OCI-LY7 (cell line): ENCODE measurements at regions not wholly inside any gene's neighbourhood (a gene's known extent, or its start where the extent isn't known, plus 50 kb on each side); places are given as distances from the start of the nearest gene placed in this dataset.

Experiments used
- BruUV-seq: library from RNA; stranded (reverse); fragments of 400-500 nt; replicated peaks from 2 replicates; lab custom pipeline; 2021; lab: Mats Ljungman, UMichigan
- CTCF ChIA-PET: fragments of 300-600 bp; sonication (Branson Sonifier 250); formaldehyde crosslinking; loops from one replicate; lab custom pipeline; 2022; ENCODE audit warnings: antibody characterized with exemption; ENCODE audit not compliant: unreplicated experiment; lab: Charles Lee
- POLR2A ChIA-PET: fragments of 300-600 bp; sonication (Branson Sonifier 250); formaldehyde crosslinking; loops from one replicate; lab custom pipeline; 2022; ENCODE audit warnings: antibody characterized with exemption; lab: Charles Lee
- DNase-seq: peaks from one replicate; pipeline ENCODE4 v3.0.0-alpha.2; 2015; ENCODE audit warnings: low spot score
- H2AFZ ChIP-seq: fragments of 200-600 bp; sonication (generic), shearing (Covaris generic); 2 replicates; pipeline ENCODE4 v1.6.1; 2014; ENCODE audit warnings: mild to moderate bottlenecking, antibody characterized with exemption, low read length, moderate library complexity
- H3K27ac ChIP-seq: fragments of 200-600 bp; sonication (generic); 2 replicates; pipeline ENCODE4 v1.5.1; 2014; ENCODE audit warnings: mixed run types, low read depth, mild to moderate bottlenecking, moderate library complexity, low read length, inconsistent platforms; ENCODE audit not compliant: poor library complexity, severe bottlenecking
- H3K36me3 ChIP-seq: fragments of 200-600 bp; sonication (generic); 2 replicates; pipeline ENCODE4 v1.6.1; 2014; ENCODE audit warnings: mild to moderate bottlenecking, antibody characterized with exemption, low read length, moderate library complexity, mixed read lengths; ENCODE audit not compliant: insufficient read depth
- H3K4me1 ChIP-seq: fragments of 200-600 bp; sonication (generic); 2 replicates; pipeline ENCODE4 v1.5.1; 2014; ENCODE audit warnings: mild to moderate bottlenecking, low read length; ENCODE audit not compliant: insufficient read depth, poor library complexity, severe bottlenecking
- H3K4me2 ChIP-seq: fragments of 200-600 bp; sonication (generic); 2 replicates; pipeline ENCODE4 v1.6.1; 2014; ENCODE audit warnings: mild to moderate bottlenecking, low read length
- H3K4me3 ChIP-seq: fragments of 200-600 bp; sonication (generic); 2 replicates; pipeline ENCODE4 v1.5.1; 2014; ENCODE audit warnings: mild to moderate bottlenecking, low read depth, low read length; ENCODE audit not compliant: poor library complexity, severe bottlenecking
- H3K79me2 ChIP-seq: fragments of 200-600 bp; sonication (generic); 2 replicates; pipeline ENCODE4 v1.6.1; 2016; ENCODE audit warnings: low read depth, mild to moderate bottlenecking, low read length, moderate library complexity, mixed read lengths; ENCODE audit not compliant: insufficient read depth
- H3K9me2 ChIP-seq: fragments of 200-600 bp; sonication (generic); 2 replicates; pipeline ENCODE4 v1.6.1; 2016; ENCODE audit warnings: mild to moderate bottlenecking, low read length, mixed read lengths; ENCODE audit not compliant: insufficient read depth
- H3K9me3 ChIP-seq: fragments of 200-600 bp; sonication (generic); 2 replicates; pipeline ENCODE4 v1.6.1; 2014; ENCODE audit warnings: mild to moderate bottlenecking, mixed run types, low read length, mixed read lengths
- H4K20me1 ChIP-seq: fragments of 200-600 bp; sonication (generic); 2 replicates; pipeline ENCODE4 v1.6.1; 2014; ENCODE audit warnings: mild to moderate bottlenecking, antibody characterized with exemption, low read length, moderate library complexity, mixed read lengths; ENCODE audit not compliant: insufficient read depth
- CTCF ChIP-seq: fragments of 200-600 bp; sonication (generic); conservative IDR thresholded peaks from 2 replicates; pipeline ENCODE4 v1.5.1; 2014; ENCODE audit warnings: mild to moderate bottlenecking, antibody characterized with exemption, low read length, moderate library complexity, mixed read lengths
- EZH2phosphoT487 ChIP-seq: fragments of 200-600 bp; sonication (generic); IDR thresholded peaks from 2 replicates; pipeline ENCODE4 v1.6.1; 2018; ENCODE audit warnings: low read depth, borderline replicate concordance, mild to moderate bottlenecking, mixed run types, antibody characterized with exemption, low read length, moderate library complexity, mixed read lengths
- intact Hi-C: fragments of 100-400 bp; cut with micrococcal nuclease; formaldehyde crosslinking; loops from one replicate; pipeline ENCODE4 v1.10.0; 2022; ENCODE audit not compliant: unreplicated experiment

GRCh38 chr16:27685807-27686206 lies 135.9 kb downstream of the KATNIP start:
- Histone ChIP-seq H3K4me1 (no peaks in the 10 kb centered on the region), H4K20me1 (no peaks in the 10 kb centered on the region), H3K36me3 (no peaks in the 10 kb centered on the region), H3K4me2 (no peak overlapping the region), H3K9me3 (no peaks in the 10 kb centered on the region), H2AFZ (no peak overlapping the region), H3K4me3 (no peak overlapping the region), H3K9me2 (no peaks in the 10 kb centered on the region), H3K27ac (no peak overlapping the region), H3K79me2 (no peaks in the 10 kb centered on the region)
- ChIA-PET CTCF (no interaction called here), POLR2A (interaction anchor here (0.5 kb wide), 1 partner anchor 382 kb away, joined by 3 read pairs; no protein-coding TSS in a partner anchor)
- intact Hi-C loops: no loop called here
- no TSS peak for BruUV-seq
- no peak for DNase-seq
- TF ChIP-seq EZH2phosphoT487 (no peak), CTCF (no peak)

- POLR2A ChIA-PET: interaction anchor here (1.0 kb wide), 1 partner anchor 137 kb away, joined by 3 read pairs; the partner anchor contains the start of genes GTF3C1 and KATNIP
Measured at GRCh38 chr16:27686926-27687325, 137.0 kb downstream of the KATNIP start.

More at GRCh38 chr16:27686926-27687325, 137.0 kb downstream of the KATNIP start:
- H3K36me3 ChIP-seq: no peaks in the 10 kb centered on the region
- no TSS peak for BruUV-seq
- CTCF ChIA-PET: no interaction called here
- no peaks in the 10 kb centered on the region for H3K9me3 ChIP-seq
- H4K20me1 ChIP-seq: no peaks in the 10 kb centered on the region
- H3K9me2 ChIP-seq: no peaks in the 10 kb centered on the region
- TF ChIP-seq CTCF (no peak), EZH2phosphoT487 (no peak)
- DNase-seq: no peak
- H3K79me2 ChIP-seq: no peaks in the 10 kb centered on the region
- no peak overlapping the region for H3K4me2 ChIP-seq
- no peak overlapping the region for H3K4me3 ChIP-seq
- H2AFZ ChIP-seq: no peak overlapping the region
- no peaks in the 10 kb centered on the region for H3K4me1 ChIP-seq
- no peak overlapping the region for H3K27ac ChIP-seq
- intact Hi-C loops: no loop called here
